Stimulated activated CD8-positive, alpha-beta memory T cell treated with anti-CD3 and anti-CD28 coated beads, Interleukin-15, amount 100 ng/mL, for 1 hour (primary cell): ENCODE measurements at regions not wholly inside any gene's neighbourhood (a gene's known extent, or its start where the extent isn't known, plus 50 kb on each side); places are given as distances from the start of the nearest gene placed in this dataset.
"Not testable (repeated sequence)": the region's sequence is repeated elsewhere in the genome, so short reads cannot be mapped to it uniquely, and the experiment has no call there.

ENCODE experiments used
- DNase-seq: peaks from one replicate; pipeline ENCODE4 v3.0.0-alpha.2; 2020; ENCODE audit warnings: low read depth

DNA sequence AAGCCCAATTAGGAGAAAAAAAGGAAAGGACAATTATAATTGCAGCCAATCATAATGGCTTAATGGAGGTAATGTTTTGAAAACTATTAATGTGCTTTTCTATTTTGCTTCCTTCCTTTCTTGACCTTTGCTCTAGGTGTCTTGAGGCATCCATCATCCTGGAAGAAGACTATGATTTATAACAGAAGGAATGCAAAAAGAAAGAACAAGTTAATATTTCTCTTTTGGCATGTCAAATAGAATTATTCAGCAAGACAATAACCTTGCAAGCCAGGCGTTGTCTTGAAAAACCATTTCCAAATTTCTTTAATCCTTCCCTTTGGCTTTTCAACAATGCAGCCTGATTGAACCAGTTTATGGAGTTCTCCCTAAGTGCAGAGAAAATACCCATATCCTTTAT lies 107.7 kb upstream of the USP24 start:
- no peak for DNase-seq

- no peak for DNase-seq
Observed at GRCh38 chr1:55321942-55322341, 106.8 kb upstream of the USP24 start.

DNA sequence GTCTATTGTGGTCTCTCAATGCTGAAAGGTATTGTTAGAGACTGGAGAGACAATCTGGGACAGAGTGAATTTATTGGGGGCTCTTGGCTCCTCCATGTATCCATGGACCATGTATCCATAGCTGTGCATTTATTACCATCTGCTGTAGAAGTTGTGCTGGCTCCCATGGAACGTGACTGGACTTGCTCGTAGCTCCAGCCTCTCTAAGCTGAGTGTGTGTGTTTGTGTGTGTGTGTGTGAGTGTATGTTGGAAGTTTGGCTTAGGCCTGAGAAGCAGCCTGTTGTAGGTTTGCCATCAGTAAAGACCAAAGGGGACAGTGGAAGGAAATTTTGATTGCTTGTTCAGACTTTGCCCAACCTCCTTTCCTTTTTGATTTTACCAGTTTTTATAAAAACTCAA lies 105.7 kb upstream of the USP24 start:
- DNase-seq: no peak

DNA sequence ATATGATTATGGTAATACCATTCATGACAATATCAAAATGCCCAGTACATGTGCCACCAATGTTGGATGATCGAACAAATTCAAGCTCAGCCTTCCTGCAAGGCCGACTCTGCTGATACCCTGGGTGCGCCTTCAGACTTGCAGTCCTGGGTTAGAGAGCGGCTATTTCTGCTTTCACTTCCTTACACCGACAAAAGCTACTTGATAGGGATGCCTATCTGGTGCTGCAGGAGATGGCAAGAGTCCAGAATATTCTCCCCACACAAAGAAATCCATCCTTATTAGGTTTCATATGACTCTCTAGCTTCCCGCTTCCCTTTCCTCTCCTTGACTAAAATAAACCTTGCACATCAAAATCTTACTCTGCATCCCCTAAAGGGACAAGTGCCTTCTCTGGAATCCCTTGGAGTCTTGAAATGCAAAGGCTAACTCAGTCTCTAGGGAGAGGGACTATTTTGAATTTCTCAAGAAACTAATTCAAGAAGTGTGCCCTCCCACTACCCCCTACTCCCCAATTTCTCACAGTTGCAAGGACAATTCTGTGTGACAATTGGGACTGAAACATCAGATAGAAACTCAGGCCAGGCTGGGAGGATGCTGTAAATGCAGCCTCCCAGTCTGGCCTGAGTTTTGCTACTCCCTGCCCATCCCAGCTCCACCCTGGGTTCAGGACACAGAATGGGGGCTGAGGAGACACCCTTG lies 103.1 kb upstream of the USP24 start:
- no peak for DNase-seq

- no peak for DNase-seq
Observed at GRCh38 chr1:55317673-55318072, 102.5 kb upstream of the USP24 start.

- DNase-seq: no peak
Observed at GRCh38 chr1:55316947-55317662, 101.9 kb upstream of the USP24 start.

DNA sequence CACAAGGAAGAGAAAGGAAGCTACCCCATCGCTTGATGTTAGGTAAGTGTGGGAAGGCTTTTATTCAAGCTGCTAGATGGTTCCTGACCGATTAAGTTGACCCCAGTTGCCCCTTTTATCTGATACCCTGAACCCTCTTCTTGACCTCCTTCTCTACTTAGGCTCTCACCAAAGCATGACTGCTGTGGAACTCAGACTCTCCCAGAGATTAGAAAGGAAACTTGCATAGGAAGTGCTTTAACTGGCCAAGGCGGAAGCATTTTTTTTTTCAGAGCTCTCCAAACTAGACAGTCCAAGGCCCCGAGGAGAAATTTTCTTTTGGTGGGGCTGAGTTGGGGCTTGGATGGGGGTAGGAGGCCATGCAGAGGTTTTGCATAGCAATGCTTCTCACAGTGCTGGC lies 101.3 kb upstream of the USP24 start:
- DNase-seq: no peak

DNA sequence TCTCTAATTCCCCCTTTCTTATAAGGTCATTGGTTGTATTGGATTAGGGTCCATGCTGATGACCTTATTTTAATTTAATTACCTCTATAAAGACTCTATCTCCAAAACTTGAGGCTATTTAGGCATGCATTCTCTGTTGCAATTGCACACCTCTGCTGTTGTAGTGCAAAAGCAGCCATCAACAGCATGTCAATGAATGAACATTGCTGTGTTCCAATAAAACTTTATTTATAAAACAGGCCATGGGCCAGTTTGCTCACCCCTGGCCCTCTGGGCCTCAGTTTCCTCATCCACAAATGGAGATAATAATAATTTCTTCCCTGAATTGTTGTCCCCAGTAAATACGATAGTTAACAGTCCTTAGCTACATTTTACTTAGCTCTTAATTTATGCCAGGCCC lies 100.4 kb upstream of the USP24 start:
- DNase-seq: no peak

- no peak for DNase-seq
Observed at GRCh38 chr1:55314740-55315139, 99.6 kb upstream of the USP24 start.

GRCh38 chr1:55313903-55314302 lies 98.7 kb upstream of the USP24 start:
- no peak for DNase-seq

- no peak for DNase-seq
Observed at GRCh38 chr1:55311979-55312378, 96.8 kb upstream of the USP24 start.

- no peak for DNase-seq
Observed at GRCh38 chr1:55311057-55311641, 96.0 kb upstream of the USP24 start.

GRCh38 chr1:55310505-55310971 lies 95.4 kb upstream of the USP24 start:
- no peak for DNase-seq

DNA sequence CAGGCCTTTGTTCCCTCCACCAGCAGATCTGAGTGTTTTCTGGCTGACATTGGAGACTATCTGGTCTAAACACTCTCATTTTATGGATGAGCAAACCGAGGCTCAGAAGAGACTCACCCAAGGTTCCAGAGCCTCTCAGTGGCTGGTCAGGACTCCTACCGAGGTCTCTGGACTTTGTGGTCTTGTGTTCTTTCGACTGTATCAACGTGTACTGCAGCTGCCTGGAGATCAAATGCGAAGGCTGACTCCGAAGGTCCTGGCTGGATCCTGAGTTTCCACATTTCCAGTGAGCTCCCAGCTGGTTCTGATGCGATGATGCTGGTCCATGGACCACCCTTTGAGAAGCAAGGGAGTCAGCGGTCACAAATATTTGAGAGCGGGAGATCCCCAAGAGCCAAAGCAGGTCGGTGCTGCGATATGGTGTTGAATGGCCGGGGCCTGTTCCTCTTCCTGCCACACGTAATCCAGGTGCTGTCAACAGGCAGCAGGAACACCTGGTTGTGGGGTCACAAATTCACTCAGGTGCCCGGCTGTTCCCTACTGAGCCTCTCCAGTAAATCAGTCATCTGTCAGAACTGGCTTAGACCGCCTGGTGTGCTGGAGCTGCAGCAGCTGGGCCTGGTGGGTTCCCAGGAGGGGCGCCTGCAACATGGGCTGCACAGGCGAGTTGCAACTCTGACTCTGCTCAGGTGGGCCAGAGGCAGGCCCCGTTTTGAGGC lies 94.8 kb upstream of the USP24 start:
- no peak for DNase-seq

DNA sequence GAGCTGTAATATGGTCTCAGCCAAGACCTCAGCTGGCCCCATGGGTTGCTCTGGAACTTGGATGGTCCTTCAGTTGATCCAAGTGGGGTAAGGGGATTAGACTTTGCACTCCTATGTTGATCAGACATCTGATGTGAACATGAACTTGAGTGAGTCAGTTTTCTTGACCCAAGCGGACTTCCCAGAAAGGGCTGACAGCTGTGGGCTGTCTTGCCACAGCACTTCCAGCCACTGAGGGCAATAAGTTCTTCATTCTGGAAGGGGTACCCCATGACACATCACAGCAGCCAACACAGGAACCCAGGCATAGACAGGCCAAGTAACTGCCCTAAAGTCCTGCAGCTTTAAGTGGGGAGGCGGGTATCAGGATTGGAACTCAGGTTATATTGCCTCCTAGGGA lies 93.9 kb upstream of the USP24 start:
- DNase-seq: no peak

- no peak for DNase-seq
Observed at GRCh38 chr1:55305735-55306134, 90.6 kb upstream of the USP24 start.

GRCh38 chr1:55304229-55304740 lies 89.1 kb upstream of the USP24 start:
- no peak for DNase-seq

DNA sequence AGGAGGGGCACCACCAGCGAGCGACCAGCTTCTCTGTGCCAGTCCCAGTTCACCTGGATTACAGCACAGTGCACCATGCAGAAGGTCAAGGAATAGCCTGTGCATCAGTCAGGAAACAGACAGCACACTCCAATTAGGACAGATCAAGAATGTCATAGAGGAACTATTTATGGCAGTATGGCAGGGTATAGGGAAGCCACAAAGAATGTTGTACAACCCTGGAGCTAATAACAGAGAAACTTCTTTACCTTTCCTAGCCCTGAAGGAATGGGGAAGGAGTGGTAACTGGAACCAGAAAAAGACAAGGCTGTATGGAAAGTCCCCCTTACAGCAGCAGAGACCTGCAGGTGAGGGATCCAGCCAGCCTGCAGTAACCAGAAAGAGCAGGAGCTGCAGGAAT lies 87.8 kb upstream of the USP24 start:
- DNase-seq: no peak

DNA sequence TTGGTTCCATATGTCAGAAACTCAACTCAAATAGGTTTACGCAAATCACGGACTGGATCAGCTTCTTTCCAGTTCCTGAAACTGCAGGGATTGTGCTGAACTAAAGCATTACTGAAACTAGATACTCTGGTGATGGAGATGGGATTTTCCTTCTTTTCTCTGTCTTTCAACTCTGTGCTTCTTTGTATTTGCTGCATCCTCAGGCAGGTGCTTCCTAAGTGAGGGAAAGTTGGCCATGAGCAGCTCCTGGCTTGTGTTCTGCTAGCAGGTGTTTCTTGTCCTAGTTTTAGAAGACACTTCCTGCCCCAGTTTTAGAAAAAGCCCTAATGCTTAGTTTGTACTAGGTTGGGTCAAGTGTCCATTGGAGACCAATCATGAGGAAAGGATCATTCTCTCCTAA lies 86.7 kb upstream of the USP24 start:
- no peak for DNase-seq

DNA sequence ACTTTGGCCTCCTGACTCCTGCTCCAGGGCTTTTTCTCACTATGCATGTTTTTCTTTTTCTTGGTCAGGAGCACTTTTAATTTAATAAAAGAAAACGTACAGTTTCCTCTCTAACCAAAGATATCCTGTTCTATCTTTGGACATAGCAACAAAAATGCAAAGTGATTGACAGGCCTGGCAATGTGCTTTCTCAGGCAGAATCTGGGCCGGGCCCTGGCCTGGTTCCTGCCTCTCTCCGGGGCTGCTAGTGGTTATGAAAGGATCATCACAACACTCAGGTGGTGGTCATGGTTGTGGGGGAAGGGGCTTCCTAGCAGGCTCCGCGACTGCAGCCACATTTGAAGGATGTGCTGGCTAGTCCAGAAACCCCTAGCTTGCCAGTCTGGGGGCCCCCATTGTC lies 85.8 kb upstream of the USP24 start:
- no peak for DNase-seq

DNA sequence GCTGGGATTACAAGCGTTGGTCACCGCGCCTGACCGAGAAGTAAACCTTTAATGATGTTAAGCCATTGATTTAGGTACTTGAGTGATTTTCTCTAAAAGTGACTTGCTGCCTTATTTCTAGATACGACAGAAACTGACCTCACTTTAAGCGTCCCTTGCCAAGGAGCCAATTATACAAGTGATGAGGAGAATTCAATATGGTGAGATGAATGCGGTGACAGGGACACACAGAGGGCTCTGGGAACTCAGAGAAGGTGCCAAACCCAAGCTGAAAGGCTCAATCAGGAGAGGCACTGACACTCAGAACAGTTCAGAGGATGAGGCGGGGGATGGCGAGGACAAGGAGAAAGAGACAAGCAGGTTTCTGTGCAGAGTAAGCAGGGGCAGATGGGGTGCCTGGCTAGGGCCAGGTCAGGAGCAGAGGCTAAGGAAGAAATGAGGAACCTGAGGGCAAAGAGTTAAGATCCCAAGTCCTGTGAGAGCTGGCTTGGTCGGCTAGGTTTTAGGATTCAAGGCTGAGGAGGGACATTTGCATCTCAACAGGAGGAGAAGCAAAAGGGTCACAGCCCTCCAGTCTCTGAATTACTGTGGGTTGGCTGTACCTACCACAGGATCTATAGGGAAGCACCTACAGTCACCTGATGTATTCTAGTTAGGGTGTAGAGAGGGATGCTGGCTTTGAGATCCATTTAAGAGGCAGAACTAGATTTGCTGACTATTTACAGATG lies 83.2 kb upstream of the USP24 start:
- no peak for DNase-seq

- not testable (repeated sequence) for DNase-seq
Observed at GRCh38 chr1:55296247-55296646, 81.1 kb upstream of the USP24 start.
